CD14-positive monocyte (primary cell): ENCODE measurements at regions not wholly inside any gene's neighbourhood (a gene's known extent, or its start where the extent isn't known, plus 50 kb on each side); places are given as distances from the start of the nearest gene placed in this dataset.

Experiments
- DNase-seq, 3 donors: peaks; one replicate each; pipeline ENCODE4 v3.0.0-alpha.2; 2011 to 2022
- H2AFZ ChIP-seq: 2 replicates; pipeline ENCODE4 v1.6.0; 2012; ENCODE audit warnings: mild to moderate bottlenecking, low read depth, low read length, inconsistent platforms; ENCODE audit not compliant: insufficient read depth, poor library complexity, severe bottlenecking
- H3K27ac ChIP-seq, 2 donors: 1 replicate in 1 of 2; 2 replicates in 1 of 2; pipeline ENCODE4 v1.5.1; 2012 to 2013; ENCODE audit warnings: low read length in 2 of 2, control low read depth in 1 of 2, inconsistent platforms in 1 of 2, low read depth in 1 of 2, mild to moderate bottlenecking in 1 of 2
- H3K27me3 ChIP-seq, 2 donors: one replicate each; pipeline versions ENCODE4 v1.6.0 to v1.6.1; 2011 to 2013; ENCODE audit warnings: low read length in 2 of 2; ENCODE audit not compliant: control insufficient read depth in 2 of 2, insufficient read depth in 2 of 2
- H3K36me3 ChIP-seq, 2 donors: replicated peaks in 1 of 2; 1 replicate in 1 of 2; 2 replicates in 1 of 2; pipeline versions ENCODE4 v1.5.1 to v1.6.1; 2012 to 2013; ENCODE audit warnings: low read length in 2 of 2, control low read depth in 1 of 2, inconsistent platforms in 1 of 2, mild to moderate bottlenecking in 1 of 2; ENCODE audit not compliant: insufficient read depth in 2 of 2, control insufficient read depth in 1 of 2
- H3K4me1 ChIP-seq, 2 donors: 1 replicate in 1 of 2; 2 replicates in 1 of 2; pipeline versions ENCODE4 v1.5.1 to v1.6.1; 2012 to 2013; ENCODE audit warnings: low read length in 2 of 2, control low read depth in 1 of 2, inconsistent platforms in 1 of 2, mild to moderate bottlenecking in 1 of 2, moderate library complexity in 1 of 2; ENCODE audit not compliant: insufficient read depth in 2 of 2, control insufficient read depth in 1 of 2
- H3K4me2 ChIP-seq: replicated peaks from 2 replicates; pipeline ENCODE3; 2012; ENCODE audit warnings: low read length, moderate library complexity, mild to moderate bottlenecking; ENCODE audit not compliant: poor library complexity, severe bottlenecking; ENCODE audit errors: extremely low read depth
- H3K4me3 ChIP-seq, 3 experiments: fragments of 200-600 bp in 1 of 3; sonication (generic) in 1 of 3; replicated peaks in 1 of 3; 1 replicate in 2 of 3; 2 replicates in 1 of 3; pipeline ENCODE4 v1.5.1; 2011 to 2013; ENCODE audit warnings: low read length in 3 of 3, mild to moderate bottlenecking in 3 of 3, control low read depth in 2 of 3, low read depth in 2 of 3, inconsistent platforms in 1 of 3, moderate library complexity in 1 of 3
- H3K79me2 ChIP-seq: 2 replicates; pipeline ENCODE4 v1.6.0; 2012; ENCODE audit warnings: mild to moderate bottlenecking, control low read depth, inconsistent platforms, low read length, moderate library complexity; ENCODE audit not compliant: insufficient read depth
- H3K9ac ChIP-seq: 2 replicates; pipeline ENCODE4 v1.6.0; 2017; ENCODE audit warnings: low read length, mild to moderate bottlenecking; ENCODE audit not compliant: insufficient read depth, poor library complexity, severe bottlenecking
- H3K9me3 ChIP-seq, 2 donors: replicated peaks in 1 of 2; 1 replicate in 1 of 2; 2 replicates in 1 of 2; pipeline versions ENCODE4 v1.5.1 to v1.6.1; 2012 to 2013; ENCODE audit warnings: low read length in 2 of 2, control low read depth in 1 of 2; ENCODE audit not compliant: control insufficient read depth in 1 of 2, insufficient read depth in 1 of 2
- H4K20me1 ChIP-seq: 2 replicates; pipeline ENCODE4 v1.6.0; 2012; ENCODE audit warnings: mild to moderate bottlenecking, low read length, control low read depth, moderate library complexity; ENCODE audit not compliant: insufficient read depth
- H3K27ac Mint-ChIP-seq, 7 donors: one replicate each; pipeline ENCODE4 v1.8.0; 2020; ENCODE audit warnings: mild to moderate bottlenecking in 7 of 7, mixed read lengths in 7 of 7, moderate library complexity in 6 of 7, inconsistent platforms in 2 of 7
- H3K27me3 Mint-ChIP-seq, 3 donors: one replicate each; pipeline ENCODE4 v1.8.0; 2021 to 2022; ENCODE audit warnings: low read depth in 3 of 3, mild to moderate bottlenecking in 3 of 3, mixed read lengths in 3 of 3, moderate library complexity in 3 of 3, inconsistent platforms in 1 of 3
- H3K36me3 Mint-ChIP-seq, 2 donors: one replicate each; pipeline ENCODE4 v1.8.0; 2020; ENCODE audit warnings: mixed read lengths in 2 of 2, inconsistent platforms in 1 of 2, mild to moderate bottlenecking in 1 of 2
- H3K4me1 Mint-ChIP-seq: one replicate; pipeline ENCODE4 v1.8.0; 2020; ENCODE audit warnings: mild to moderate bottlenecking, mixed read lengths
- H3K4me3 Mint-ChIP-seq, 2 donors: one replicate each; pipeline ENCODE4 v1.8.0; 2020; ENCODE audit warnings: mild to moderate bottlenecking in 2 of 2, mixed read lengths in 2 of 2, moderate library complexity in 1 of 2
- H3K9me3 Mint-ChIP-seq, 7 donors: one replicate each; pipeline ENCODE4 v1.8.0; 2020 to 2022; ENCODE audit warnings: mixed read lengths in 7 of 7, mild to moderate bottlenecking in 6 of 7, moderate library complexity in 6 of 7, inconsistent platforms in 2 of 7
- CTCF ChIP-seq: fragments of 200-600 bp; IDR thresholded peaks from one replicate; pipeline ENCODE4 v1.8.0; 2022; ENCODE audit warnings: antibody characterized with exemption, mild to moderate bottlenecking
- WGBS: methylation state at CpG from one replicate; pipeline ENCODE4 v1.1.5; 2013; ENCODE audit warnings: missing lambda C conversion rate; ENCODE audit not compliant: insufficient coverage; 5-methylcytosine and 5-hydroxymethylcytosine counted together
- intact Hi-C, 2 donors: fragments of 100-400 bp; cut with micrococcal nuclease; formaldehyde crosslinking; loops; one replicate each; pipeline versions ENCODE4 v1.15.0 to v1.15.1; 2023

DNA sequence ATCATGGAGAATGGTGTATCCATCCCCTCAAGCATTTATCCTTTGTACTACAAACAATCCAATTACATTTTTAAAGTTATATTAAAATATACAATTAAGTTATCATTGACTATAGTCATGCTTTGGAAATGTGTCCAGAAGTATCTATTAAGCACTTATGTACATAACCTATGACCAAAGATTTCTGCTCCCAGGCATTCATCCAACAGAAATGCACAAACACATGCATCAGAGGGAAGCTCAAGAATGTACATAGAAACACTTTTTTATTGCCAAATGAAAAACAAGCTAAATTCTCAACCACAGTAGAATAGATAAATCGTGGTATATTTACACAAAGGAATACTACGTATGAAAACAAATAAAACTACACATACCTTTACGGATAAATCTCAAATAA is 700.5 kb upstream of the ZNF608 start:
- no peak overlapping the region for H3K9ac ChIP-seq
- no peak overlapping the region for H2AFZ ChIP-seq
- no peak for TF ChIP-seq CTCF
- intact Hi-C loops: no loop called here
- no peaks in the 10 kb centered on the region for H3K4me1 ChIP-seq
- no peaks in the 10 kb centered on the region for H3K36me3 ChIP-seq
- H3K4me3 ChIP-seq: no peak overlapping the region
- H3K4me3 Mint-ChIP-seq: no peak overlapping the region
- WGBS: no CpG with 5 or more reads among the region's 3 CpGs
- peaks cover 0 to 2% (median 0%) of the 10 kb centered on the region in 3 donors for H3K27me3 Mint-ChIP-seq
- no peaks in the 10 kb centered on the region for H3K36me3 Mint-ChIP-seq
- H3K79me2 ChIP-seq: no peaks in the 10 kb centered on the region
- H3K9me3 Mint-ChIP-seq: peaks cover 2 to 8% (median 5%) of the 10 kb centered on the region in 7 donors
- H3K9me3 ChIP-seq: no peaks in the 10 kb centered on the region
- DNase-seq: no peak
- no peak overlapping the region for H3K4me2 ChIP-seq
- no peak overlapping the region for H3K27ac Mint-ChIP-seq
- H3K27me3 ChIP-seq: no peaks in the 10 kb centered on the region
- H3K27ac ChIP-seq: no peak overlapping the region
- H4K20me1 ChIP-seq: no peaks in the 10 kb centered on the region
- H3K4me1 Mint-ChIP-seq: no peaks in the 10 kb centered on the region

DNA sequence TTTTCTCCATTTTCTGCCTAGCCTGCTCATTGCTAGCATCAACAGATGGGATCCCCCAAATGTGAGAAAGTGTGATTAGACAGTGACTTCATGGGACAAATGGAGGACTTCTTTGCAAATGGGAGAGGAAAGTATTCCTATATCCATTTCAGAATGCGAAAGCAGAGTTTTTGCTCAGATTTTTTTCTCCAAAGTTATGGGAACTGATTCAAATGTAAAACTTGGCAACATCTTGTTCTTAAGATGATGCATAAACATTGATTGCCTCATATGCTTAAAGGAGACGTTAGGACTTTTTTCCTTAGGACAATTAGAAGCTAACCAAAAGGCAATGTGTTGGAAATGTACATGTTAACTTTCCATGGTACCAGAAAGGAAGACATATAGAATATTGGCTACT is 704.3 kb upstream of the ZNF608 start:
- peaks cover 0 to 8% of the 10 kb centered on the region in 2 donors for H3K9me3 ChIP-seq
- no CpG with 5 or more reads among the region's 2 CpGs for WGBS
- H3K27me3 ChIP-seq: no peaks in the 10 kb centered on the region
- Mint-ChIP-seq H3K27ac (no peak overlapping the region), H3K4me1 (no peaks in the 10 kb centered on the region), H3K27me3 (peaks cover 0 to 2% (median 0%) of the 10 kb centered on the region in 3 donors), H3K9me3 (peaks cover 0 to 11% (median 4%) of the 10 kb centered on the region in 7 donors), H3K36me3 (no peaks in the 10 kb centered on the region), H3K4me3 (no peak overlapping the region)
- H3K9ac ChIP-seq: no peak overlapping the region
- H3K27ac ChIP-seq: no peak overlapping the region
- no peaks in the 10 kb centered on the region for H3K36me3 ChIP-seq
- H3K4me3 ChIP-seq: no peak overlapping the region
- no peak overlapping the region for H2AFZ ChIP-seq
- H3K79me2 ChIP-seq: no peaks in the 10 kb centered on the region
- H3K4me2 ChIP-seq: no peak overlapping the region
- intact Hi-C loops: no loop called here
- H3K4me1 ChIP-seq: no peaks in the 10 kb centered on the region
- H4K20me1 ChIP-seq: no peaks in the 10 kb centered on the region
- no peak for DNase-seq
- no peak for TF ChIP-seq CTCF
